NCI-H128 (cell line): ENCODE measurements at regions not wholly inside any gene's neighbourhood (a gene's known extent, or its start where the extent isn't known, plus 50 kb on each side); places are given as distances from the start of the nearest gene placed in this dataset.
"Not testable (repeated sequence)": the region's sequence is repeated elsewhere in the genome, so short reads cannot be mapped to it uniquely, and the experiment has no call there.

Experiments used
- DNase-seq: peaks from one replicate; lab custom pipeline; 2025; ENCODE audit not compliant: unreplicated experiment; lab: John Stamatoyannopoulos, UW

DNA sequence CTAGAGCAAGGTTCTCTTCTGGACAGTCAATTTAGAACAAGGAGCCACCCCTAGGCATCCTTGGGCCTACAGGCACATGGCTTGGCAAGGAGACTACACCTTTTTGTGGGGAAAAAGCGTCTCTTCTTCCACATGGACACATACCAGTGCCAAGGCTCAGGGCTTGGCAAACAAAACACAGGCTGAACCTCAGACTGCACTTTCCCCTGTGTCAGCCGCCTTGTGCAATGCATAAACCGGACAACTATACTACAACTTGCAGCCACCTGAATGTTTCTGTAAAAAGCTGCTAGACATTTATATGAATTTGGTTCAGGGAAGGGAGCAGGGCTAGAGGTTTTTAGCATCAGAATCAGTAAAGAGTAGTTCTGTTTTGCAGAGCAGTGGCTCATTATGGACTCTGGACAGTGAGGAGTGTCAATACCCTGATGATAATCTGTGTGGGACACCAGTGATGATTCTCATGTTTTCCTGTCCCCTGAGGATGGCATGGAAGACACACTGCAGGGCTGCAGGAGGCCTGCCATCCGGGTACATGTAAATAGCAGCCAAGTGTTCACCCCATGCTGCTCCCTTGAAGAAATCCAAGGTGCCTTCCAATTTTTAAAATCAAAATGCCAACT is 118.9 kb downstream of the GATA3 start:
- no peak for DNase-seq

- DNase-seq: no peak
These were observed 119.4 kb downstream of the GATA3 start for GRCh38 chr10:8173866-8174243.

DNA sequence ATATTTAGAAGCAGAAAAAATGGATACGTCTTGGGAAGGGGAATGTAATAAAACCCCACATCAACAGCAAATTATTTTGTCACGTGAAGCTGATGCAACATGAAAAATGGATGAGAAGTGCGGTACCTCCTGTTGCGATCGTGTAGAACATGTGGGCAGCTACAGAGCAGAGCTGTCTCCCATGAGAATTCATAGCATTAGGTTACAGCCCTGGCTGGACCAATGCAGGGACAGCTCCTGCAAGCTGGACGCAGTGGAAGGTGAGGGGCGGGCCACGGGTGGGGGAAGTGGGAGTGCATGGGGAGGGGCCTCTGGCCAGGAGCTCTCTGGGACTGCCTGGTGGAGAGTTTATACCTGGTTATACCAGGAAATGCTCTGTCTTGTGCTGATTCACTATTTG is 120.3 kb downstream of the GATA3 start:
- DNase-seq: no peak

DNA sequence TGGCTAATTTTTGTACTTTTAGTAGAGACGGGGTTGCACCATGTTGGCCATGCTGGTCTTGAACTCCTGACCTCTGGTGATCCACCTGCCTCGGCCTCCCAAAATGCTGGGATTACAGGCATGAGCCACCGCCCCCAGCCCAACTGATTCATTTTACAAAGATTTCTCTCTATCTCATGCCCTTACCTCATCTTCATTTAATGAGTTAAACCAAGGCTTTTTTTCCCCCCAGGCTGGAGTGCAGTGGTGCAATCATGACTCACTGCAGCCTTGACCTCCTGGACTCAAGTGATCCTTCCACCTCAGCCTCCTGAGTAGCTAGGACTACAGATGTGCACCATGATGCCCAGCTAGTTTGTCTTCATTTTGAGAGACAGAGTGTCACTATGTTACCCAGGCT is 123.0 kb downstream of the GATA3 start:
- not testable (repeated sequence) for DNase-seq

DNA sequence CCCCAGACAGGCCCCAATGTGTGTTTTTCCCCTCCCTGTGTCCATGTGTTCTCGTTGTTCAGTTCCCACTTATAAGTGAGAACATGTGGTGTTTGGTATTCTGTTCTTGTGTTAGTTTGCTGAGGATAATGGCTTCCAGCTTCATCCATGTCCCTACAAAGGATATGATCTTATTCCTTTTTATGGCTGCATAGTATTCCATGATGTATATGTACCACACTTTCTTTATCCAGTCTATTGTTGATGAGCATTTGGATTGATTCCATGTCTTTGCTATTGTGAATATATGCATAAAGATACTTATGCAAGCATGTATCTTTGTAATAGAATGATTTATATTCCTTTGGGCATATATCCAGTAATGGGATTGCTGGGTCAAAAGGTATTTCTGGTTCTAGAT is 125.3 kb downstream of the GATA3 start:
- not testable (repeated sequence) for DNase-seq

GRCh38 chr10:8180360-8181109 is 126.0 kb downstream of the GATA3 start:
- DNase-seq: no peak

- DNase-seq: no peak
These were observed 127.1 kb downstream of the GATA3 start for GRCh38 chr10:8181496-8182157.

GRCh38 chr10:8182806-8183205 is 128.3 kb downstream of the GATA3 start:
- no peak for DNase-seq

GRCh38 chr10:8183241-8183704 is 128.8 kb downstream of the GATA3 start:
- no peak for DNase-seq

DNA sequence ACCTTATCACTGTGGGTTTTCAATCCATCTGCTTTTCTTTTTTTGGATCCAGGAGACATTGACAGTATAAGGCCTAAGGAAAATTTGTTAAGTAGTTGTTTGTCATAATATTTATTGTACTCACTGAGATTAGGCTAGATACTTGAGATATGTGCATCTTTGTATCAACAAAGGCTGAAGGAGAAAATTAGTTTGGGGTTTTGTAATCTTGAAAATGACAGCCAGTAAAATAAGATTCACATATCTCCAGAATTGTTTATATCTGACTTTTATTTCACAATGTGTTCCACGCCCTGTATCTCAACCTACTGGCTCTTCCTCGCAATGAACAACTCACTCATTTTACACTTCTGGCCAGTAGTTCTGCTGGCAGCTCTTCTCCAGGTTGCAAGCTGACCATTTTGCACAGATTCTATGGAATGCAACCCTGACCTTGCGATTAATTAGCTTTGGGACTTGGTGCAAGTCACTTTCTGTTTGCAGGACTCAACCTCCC is 132.7 kb downstream of the GATA3 start:
- DNase-seq: no peak

DNA sequence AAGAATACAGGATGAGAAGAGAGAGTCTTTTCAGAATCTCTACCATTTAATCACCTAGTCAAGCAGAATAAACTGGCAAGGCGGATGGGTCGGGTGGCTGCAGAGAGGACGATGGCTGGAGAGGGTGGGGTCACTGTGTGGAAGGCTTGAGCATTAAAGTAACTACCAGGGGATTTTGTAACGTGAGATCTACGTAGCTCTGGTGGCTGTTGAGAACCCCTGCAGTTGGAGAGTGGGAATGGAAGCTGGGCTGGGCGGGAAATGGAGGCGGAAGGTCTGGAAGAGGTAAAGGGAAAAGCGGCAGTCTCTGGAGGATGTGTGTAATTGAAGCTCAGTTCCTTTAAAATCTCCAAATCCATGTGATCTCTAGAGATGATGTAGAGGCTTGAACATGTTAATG is 135.0 kb downstream of the GATA3 start:
- no peak for DNase-seq

- DNase-seq: no peak
These were observed 137.8 kb downstream of the GATA3 start for GRCh38 chr10:8192301-8192700.

GRCh38 chr10:8193546-8193945 is 139.1 kb downstream of the GATA3 start:
- DNase-seq: no peak

- no peak for DNase-seq
These were observed 139.6 kb downstream of the GATA3 start for GRCh38 chr10:8194050-8194449.

DNA sequence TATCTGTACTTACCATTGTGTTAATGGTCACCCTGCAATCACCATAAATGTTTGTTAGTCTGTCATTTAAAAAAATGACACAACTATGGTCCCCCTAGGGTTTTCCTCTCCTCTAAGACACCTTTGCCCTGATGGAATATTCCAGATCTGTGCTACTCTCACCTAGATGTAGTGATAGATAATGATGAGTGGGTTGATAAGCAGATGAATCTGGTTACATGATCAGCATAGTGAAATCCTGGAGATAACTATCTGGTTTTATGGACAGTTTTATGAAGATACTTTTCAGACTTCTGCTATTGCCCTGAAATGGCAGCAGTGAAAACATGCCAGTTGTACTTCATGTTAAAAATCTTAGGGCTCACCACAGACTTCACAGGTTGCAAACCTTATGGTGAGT is 152.4 kb downstream of the GATA3 start:
- no peak for DNase-seq

DNA sequence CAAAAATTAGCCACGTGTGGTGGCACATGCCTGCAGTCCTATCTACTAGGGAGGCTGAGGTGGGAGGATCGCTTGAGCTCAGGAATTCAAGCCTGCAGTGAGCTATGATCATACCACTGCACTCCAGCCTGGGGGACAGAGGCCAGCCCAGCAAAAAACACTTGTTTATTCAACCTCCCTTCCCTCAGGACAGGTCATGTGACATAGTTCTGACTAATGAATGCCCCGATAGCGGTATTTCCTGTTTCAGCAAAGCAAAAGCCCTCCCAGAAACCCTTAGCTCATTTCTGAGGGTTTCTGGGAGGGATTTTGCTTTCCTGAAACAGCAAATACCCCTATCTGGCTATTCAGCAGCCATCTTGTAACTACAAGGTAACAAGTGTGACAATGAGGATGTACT is 157.1 kb downstream of the GATA3 start:
- no peak for DNase-seq

DNA sequence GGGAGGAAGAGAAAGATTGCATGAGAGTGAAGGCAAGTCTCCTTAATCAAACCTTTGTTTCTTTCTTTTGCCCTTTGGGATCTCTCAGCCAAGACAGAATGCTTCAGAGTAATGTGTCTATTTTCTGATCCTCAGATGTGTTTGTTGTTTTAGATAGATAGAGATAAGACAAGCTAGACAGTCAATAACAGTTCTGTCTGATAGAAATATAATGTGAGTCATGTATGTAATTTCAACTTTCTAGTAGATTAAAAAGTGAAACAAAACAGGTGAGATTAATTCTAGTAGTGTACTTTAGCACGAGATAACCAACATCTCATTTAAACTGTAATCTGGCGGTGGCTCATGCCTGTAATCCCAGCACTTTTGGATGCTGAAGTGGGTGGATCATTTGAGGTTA is 159.2 kb downstream of the GATA3 start:
- no peak for DNase-seq

- DNase-seq: no peak
These were observed 160.1 kb downstream of the GATA3 start for GRCh38 chr10:8214587-8214986.

GRCh38 chr10:8216893-8217292 is 162.4 kb downstream of the GATA3 start:
- no peak for DNase-seq

DNA sequence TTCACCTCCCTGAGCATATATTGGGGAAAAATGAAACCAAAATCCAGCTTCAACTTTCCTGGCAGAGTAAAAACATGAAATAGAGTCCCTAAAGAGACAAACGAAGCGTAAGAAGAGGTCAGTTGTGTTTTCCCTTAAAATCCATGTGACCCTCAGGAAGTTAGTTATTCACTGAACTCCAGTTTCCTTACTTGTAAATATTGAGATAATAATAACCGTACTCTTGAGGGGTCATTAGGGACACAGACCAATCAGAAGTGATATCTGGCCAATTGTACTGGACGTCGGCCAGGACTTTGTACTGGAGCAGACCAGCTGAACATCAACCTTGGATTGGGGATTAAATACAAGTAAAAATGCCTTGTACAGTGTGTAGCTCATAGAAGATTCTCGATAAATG is 167.0 kb downstream of the GATA3 start:
- no peak for DNase-seq

DNA sequence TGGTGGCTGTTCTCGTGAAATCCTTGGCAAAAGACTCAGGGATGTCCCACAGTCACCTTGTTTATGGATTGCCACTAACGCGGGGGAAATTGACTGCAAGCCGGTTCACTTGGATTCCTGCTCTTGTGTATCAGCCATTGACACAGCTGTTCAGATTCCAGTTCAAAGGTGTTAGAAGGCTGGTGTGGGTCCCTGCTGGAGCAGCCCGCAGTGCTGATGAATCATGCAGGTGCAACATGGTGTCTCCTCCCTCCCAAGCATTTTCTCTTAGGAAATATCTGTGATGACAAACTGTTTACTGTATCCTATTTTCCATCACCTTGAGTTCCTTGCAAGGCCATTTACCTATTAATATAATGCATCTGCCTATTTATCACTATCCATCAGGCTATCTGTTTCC is 170.1 kb downstream of the GATA3 start:
- DNase-seq: no peak

- no peak for DNase-seq
These were observed 170.7 kb downstream of the GATA3 start for GRCh38 chr10:8225187-8225586.
